ENCODE measurements at regions not wholly inside any gene's neighbourhood (a gene's known extent, or its start where the extent isn't known, plus 50 kb on each side); places are given as distances from the start of the nearest gene placed in this dataset.

DNA sequence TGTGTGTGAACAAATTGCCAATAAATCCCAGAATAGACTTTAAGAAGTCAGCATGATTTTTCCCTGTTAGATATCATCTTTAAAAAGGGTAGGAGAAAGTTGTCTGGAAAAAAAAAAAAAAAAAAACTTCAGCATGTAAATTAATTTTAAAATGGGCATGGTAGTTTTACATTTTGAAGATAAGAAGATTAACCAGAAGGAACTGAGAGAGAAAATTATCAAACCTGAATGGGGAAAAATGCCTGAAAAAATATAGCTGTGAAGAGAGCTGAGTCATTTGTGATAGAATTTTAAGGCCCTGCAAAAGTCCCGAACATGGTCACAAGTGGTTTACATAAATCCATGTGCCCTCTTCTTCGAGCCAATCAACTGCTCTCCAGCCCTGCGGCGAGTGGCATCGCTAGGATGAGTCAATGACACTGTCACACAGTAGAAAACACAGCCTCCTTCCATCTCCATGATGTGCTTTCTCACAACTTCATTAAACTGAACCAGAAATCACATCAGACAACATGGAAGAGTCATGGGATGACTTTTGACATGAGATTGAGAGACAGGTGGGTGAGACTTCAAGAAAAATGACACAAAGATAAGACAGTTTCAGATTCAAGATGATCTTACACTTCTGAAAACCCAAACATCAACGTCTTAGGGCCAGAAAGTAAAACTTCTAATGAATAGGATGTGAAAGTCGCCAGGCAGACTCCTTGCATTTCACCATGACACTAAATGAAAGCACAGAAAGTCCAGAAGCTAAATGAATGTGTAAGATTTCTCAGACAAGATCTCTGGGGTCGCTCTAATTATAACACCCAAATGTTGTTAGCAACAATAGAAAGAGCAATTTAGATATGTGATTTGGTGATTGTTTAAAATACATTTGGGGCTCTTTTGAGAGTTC lies 273.0 kb upstream of the ID2 start:
- no peaks in the 10 kb centered on the region for H3K36me3 ChIP-seq (replicated peaks; ENCODE audit: control insufficient read depth, insufficient read depth, low read length)
- no peaks in the 10 kb centered on the region for H3K27me3 ChIP-seq (ENCODE audit: control insufficient read depth, insufficient read depth, low read length)
- H3K4me3 ChIP-seq (ENCODE audit: insufficient read depth, low read depth, low read length) = no peak overlapping the region
- DNase-seq = no peak

- Histone ChIP-seq H3K4me3 (ENCODE audit: insufficient read depth, low read depth, low read length) (no peak overlapping the region), H3K36me3 (replicated peaks; ENCODE audit: control insufficient read depth, insufficient read depth, low read length) (no peaks in the 10 kb centered on the region), H3K27me3 (ENCODE audit: control insufficient read depth, insufficient read depth, low read length) (no peaks in the 10 kb centered on the region)
- DNase-seq = no peak
Measured at GRCh38 chr2:8409461-8410260, 272.2 kb upstream of the ID2 start.

DNA sequence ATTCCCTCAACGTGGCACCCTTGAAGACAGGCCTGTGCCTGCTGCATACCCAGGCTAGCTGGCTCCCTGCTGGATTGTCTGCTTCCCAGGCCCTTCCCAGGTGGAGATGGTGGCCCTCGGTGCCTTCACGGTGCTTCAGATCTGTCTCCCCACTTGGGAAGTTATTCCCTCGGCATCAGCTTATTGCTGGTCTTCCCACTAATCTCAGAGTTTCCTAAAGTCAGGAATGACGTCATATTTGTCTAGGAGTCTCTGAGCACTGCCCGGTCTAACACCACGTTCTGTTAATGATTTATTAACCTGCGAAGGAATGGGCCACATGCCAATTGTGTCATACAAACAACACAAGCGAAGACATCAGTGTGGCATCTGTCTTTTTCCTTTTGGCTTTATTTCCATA lies 269.8 kb upstream of the ID2 start:
- no peak for DNase-seq

GRCh38 chr2:8412586-8412985 lies 269.3 kb upstream of the ID2 start:
- DNase-seq = no peak
- no peaks in the 10 kb centered on the region for H3K27me3 ChIP-seq (ENCODE audit: control insufficient read depth, insufficient read depth, low read length)
- no peaks in the 10 kb centered on the region for H3K36me3 ChIP-seq (replicated peaks; ENCODE audit: control insufficient read depth, insufficient read depth, low read length)
- no peak overlapping the region for H3K4me3 ChIP-seq (ENCODE audit: insufficient read depth, low read depth, low read length)

More for the DNA sequence above, 269.8 kb upstream of the ID2 start:
- Histone ChIP-seq H3K4me3 (ENCODE audit: insufficient read depth, low read depth, low read length) (no peak overlapping the region), H3K27me3 (ENCODE audit: control insufficient read depth, insufficient read depth, low read length) (no peaks in the 10 kb centered on the region), H3K36me3 (replicated peaks; ENCODE audit: control insufficient read depth, insufficient read depth, low read length) (no peaks in the 10 kb centered on the region)

GRCh38 chr2:8413589-8414135 lies 268.2 kb upstream of the ID2 start:
- H3K4me3 ChIP-seq (ENCODE audit: insufficient read depth, low read depth, low read length) = no peak overlapping the region
- H3K36me3 ChIP-seq (replicated peaks; ENCODE audit: control insufficient read depth, insufficient read depth, low read length) = no peaks in the 10 kb centered on the region
- no peak for DNase-seq
- no peaks in the 10 kb centered on the region for H3K27me3 ChIP-seq (ENCODE audit: control insufficient read depth, insufficient read depth, low read length)

DNA sequence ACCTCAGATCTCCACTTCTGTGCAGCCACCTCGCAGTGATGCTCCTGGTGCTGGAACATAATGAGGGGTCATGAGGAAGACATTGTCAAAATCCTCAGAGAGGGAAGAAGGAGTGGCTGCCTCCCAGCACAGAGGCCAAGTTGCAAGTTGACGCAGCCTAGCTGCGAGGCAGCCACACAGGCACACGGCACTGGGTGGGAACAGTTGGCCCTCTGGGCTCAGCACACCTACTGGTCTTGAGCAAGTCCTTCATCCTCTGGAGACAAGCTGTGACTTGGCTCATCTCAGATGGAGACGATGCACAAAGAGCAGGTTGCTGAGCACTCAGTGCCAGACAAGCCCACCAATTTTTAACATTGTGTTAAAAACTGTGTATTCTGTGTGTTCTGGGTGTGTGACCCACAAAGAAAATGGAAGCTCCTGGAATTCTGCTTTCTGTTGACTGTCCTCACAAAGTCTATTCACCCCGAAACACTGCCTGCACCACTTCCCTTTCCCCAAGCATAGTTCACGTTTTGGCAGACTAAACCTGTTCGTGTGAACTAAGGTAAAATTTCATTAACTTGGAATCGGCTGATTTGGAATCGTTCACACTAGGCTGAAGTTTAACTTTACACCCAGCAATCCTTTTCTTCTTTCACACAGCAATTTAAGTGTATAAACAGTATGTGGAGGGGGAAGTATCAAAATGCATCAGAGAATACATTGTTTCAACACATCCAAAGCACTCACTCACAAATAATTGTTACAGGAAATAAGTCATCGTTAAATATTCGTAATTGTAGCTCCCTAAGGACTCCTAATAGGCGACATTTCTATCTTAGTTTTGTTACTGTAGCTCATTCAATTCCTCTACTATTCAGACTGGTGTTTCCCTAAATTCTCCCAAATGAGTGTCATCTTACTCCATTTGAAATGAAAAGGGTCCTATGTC lies 266.6 kb upstream of the ID2 start:
- DNase-seq = no peak
- H3K4me3 ChIP-seq (ENCODE audit: insufficient read depth, low read depth, low read length) = no peak overlapping the region

GRCh38 chr2:8416001-8416571 lies 265.8 kb upstream of the ID2 start:
- DNase-seq = no peak
- Histone ChIP-seq H3K36me3 (replicated peaks; ENCODE audit: control insufficient read depth, insufficient read depth, low read length) (no peaks in the 10 kb centered on the region), H3K4me3 (ENCODE audit: insufficient read depth, low read depth, low read length) (no peak overlapping the region), H3K27me3 (ENCODE audit: control insufficient read depth, insufficient read depth, low read length) (no peaks in the 10 kb centered on the region)

More for the DNA sequence above, 266.6 kb upstream of the ID2 start:
- Histone ChIP-seq H3K36me3 (replicated peaks; ENCODE audit: control insufficient read depth, insufficient read depth, low read length) (no peaks in the 10 kb centered on the region), H3K27me3 (ENCODE audit: control insufficient read depth, insufficient read depth, low read length) (no peaks in the 10 kb centered on the region)

DNA sequence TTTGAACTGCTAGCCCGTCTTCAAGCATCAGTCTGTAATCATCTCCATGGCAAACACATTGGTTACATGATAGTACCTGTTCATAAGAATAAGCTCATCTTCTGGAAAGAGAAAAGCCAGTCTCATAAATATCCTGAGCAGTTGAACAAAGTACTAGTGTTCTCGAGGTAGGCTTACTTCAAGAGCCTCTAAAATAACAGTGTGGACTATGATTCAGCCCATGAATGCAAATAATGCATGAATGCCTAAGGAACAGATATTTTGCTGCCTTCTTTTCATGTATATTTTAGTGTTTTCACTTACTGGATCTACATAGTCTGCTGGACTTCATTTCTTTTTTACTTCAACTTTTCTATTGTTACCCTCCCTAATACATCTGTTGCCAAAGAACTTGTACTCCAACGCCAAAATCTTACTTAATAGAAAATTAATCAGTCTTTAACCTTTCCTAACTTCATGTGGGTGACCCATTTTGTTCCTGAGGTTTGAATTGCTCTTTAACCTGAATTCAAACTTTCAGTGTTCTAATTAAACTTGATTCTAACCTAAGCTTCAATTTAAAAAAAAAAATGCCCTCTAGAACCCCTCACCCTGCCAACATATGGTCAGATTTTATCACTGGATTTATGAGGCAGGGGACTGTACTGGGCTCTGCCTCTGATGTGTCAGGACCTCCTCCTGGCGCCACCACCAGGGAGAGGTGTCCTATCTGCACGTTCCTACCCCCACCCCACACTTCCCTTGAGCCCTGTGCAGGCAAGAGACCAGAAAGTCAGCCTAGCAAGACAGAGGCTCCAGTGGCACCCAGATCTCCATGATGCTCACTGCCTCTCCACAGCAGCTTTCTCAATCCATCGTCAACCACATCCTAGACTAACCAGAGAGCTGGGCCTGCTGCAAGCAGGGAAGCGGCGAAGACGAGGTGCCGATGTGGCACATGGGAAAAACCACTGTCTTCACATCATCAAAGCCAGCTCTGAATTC lies 264.7 kb upstream of the ID2 start:
- no peaks in the 10 kb centered on the region for H3K27me3 ChIP-seq (ENCODE audit: control insufficient read depth, insufficient read depth, low read length)
- DNase-seq = no peak

GRCh38 chr2:8418721-8419120 lies 263.1 kb upstream of the ID2 start:
- H3K4me3 ChIP-seq (ENCODE audit: insufficient read depth, low read depth, low read length) = no peak overlapping the region
- DNase-seq = no peak
- no peaks in the 10 kb centered on the region for H3K36me3 ChIP-seq (replicated peaks; ENCODE audit: control insufficient read depth, insufficient read depth, low read length)
- no peaks in the 10 kb centered on the region for H3K27me3 ChIP-seq (ENCODE audit: control insufficient read depth, insufficient read depth, low read length)

More for the DNA sequence above, 264.7 kb upstream of the ID2 start:
- no peak overlapping the region for H3K4me3 ChIP-seq (ENCODE audit: insufficient read depth, low read depth, low read length)
- H3K36me3 ChIP-seq (replicated peaks; ENCODE audit: control insufficient read depth, insufficient read depth, low read length) = no peaks in the 10 kb centered on the region

DNA sequence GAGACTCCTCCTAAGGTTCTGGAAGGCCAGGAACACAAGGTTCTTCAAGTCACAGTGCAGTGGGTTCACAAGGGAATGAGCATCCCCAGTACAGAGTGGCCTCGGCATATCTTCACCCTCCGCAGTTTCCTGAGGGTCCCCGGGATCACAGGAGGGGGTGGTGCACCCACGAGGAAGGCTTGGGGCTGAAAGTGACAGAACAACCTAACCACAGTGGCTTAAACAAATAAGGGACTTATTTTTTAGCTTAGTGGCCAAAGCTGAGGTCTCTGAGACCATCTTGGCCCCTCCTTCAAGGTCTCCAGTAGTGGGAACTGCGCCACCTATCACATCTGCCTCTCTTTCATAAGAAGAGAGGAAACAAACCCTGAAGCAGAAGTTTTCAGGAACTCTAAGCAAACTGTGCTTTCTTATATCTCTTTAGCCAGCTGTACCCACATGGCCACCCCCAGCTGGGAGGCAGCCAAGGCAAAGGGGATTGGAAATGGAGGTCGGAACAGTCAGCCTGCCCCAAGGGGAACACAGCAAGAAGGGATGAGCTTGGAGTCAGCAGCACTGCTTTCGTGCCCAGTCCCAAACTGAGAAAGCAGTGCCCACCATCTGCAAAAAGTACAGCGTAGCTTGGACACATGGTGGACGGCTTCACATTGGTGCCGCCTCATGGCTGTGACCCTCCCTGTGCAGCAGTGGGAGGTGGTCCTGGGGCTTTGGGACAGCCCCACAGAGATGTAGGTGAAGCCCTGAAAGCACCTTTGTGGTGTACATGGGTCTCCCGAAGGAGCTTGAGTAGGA lies 260.0 kb upstream of the ID2 start:
- no peak for DNase-seq
- Histone ChIP-seq H3K4me3 (ENCODE audit: insufficient read depth, low read depth, low read length) (no peak overlapping the region), H3K27me3 (ENCODE audit: control insufficient read depth, insufficient read depth, low read length) (no peaks in the 10 kb centered on the region), H3K36me3 (replicated peaks; ENCODE audit: control insufficient read depth, insufficient read depth, low read length) (no peaks in the 10 kb centered on the region)

DNA sequence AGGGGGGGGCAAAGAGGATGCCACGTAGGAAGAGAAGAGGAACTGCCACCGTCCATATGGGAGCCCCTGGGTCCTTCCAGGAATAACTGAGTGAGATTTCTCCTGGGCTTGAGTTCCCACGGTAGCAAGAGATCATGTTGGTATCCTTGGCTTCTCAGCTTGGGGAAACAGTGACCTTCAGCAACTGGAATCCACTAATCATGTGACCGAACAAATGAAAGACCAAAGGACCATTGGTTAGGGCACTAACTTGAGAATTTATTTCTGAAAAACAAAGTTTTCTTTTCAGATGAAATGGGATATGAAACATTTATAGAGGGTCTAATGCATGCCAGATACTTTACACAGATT lies 259.4 kb upstream of the ID2 start:
- H3K27me3 ChIP-seq (ENCODE audit: control insufficient read depth, insufficient read depth, low read length) = no peaks in the 10 kb centered on the region
- H3K36me3 ChIP-seq (replicated peaks; ENCODE audit: control insufficient read depth, insufficient read depth, low read length) = no peaks in the 10 kb centered on the region
- DNase-seq = no peak
- no peak overlapping the region for H3K4me3 ChIP-seq (ENCODE audit: insufficient read depth, low read depth, low read length)

DNA sequence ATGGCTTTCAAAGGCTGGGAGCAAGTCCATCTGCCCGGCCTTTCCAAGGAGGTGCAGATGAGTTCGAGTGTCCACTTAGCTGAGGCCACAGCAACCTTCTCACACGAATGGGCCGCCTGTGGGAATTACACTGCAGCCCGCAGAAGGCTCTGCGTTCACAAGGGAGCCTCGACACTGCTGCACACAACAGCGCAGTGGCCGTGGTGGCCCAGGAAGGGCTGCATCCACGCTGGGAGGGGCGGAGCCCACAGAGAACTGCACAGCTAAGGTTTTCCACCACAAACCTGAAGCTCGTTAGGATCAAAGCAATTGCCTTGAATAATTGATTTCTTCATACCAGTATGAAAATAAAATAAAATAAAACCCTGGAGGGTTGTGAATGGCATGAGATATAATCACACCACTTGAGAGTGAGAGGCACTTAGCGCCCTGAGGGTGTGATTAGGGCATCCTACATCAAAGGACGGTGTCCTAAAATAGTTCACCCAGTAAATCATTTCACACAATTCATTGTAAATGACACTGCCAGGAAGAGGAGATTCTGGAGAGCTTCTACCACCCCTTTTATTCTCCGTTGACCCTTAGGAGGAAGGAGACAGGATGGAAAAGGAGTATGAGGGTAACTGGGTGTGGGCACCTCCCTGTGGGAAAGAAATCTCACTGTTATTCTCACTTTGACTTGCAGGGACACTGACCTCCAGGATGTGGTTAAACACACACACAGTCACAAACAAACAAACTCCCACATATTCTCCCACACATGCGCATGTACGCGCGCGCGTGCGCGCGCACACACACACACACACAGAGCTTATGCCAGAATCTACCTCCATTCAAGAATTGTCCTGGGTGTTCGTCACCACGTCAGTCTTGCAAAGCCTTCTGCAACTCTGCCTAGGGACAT lies 256.6 kb upstream of the ID2 start:
- Histone ChIP-seq H3K27me3 (ENCODE audit: control insufficient read depth, insufficient read depth, low read length) (no peaks in the 10 kb centered on the region), H3K36me3 (replicated peaks; ENCODE audit: control insufficient read depth, insufficient read depth, low read length) (no peaks in the 10 kb centered on the region), H3K4me3 (ENCODE audit: insufficient read depth, low read depth, low read length) (no peak overlapping the region)
- DNase-seq = no peak
